Neural progenitor cell (in vitro differentiated cells): ENCODE measurements at regions not wholly inside any gene's neighbourhood (a gene's known extent, or its start where the extent isn't known, plus 50 kb on each side); places are given as distances from the start of the nearest gene placed in this dataset.
A peak's percentile ranks its signal among the peaks of the same experiment; 100 is the strongest.

Experiments
- DNase-seq: peaks from one replicate; pipeline ENCODE4 v3.0.0-alpha.2; 2016; ENCODE audit warnings: low spot score
- H2AFZ ChIP-seq: fragments of 200-600 bp; sonication (generic); replicated peaks from 2 replicates; pipeline ENCODE4 v1.6.1; 2016; ENCODE audit warnings: antibody characterized with exemption
- H3F3A ChIP-seq: fragments of 200-600 bp; sonication (generic); 2 replicates; pipeline ENCODE4 v1.6.1; 2016; ENCODE audit warnings: antibody characterized with exemption, low read depth
- H3K27ac ChIP-seq: fragments of 200-600 bp; sonication (generic); 2 replicates; pipeline ENCODE4 v1.5.1; 2016; ENCODE audit warnings: mild to moderate bottlenecking
- H3K27me3 ChIP-seq: fragments of 200-600 bp; sonication (generic); 2 replicates; pipeline ENCODE4 v1.6.1; 2016; ENCODE audit warnings: mild to moderate bottlenecking, moderate library complexity
- H3K36me3 ChIP-seq: fragments of 200-600 bp; sonication (generic); 2 replicates; pipeline ENCODE4 v1.5.1; 2016
- H3K4me1 ChIP-seq: fragments of 200-600 bp; sonication (generic); 2 replicates; pipeline ENCODE4 v1.6.1; 2016; ENCODE audit warnings: mixed run types
- H3K4me2 ChIP-seq: fragments of 200-600 bp; sonication (generic); 2 replicates; pipeline ENCODE4 v1.6.1; 2016
- H3K4me3 ChIP-seq: fragments of 200-600 bp; sonication (generic); 2 replicates; pipeline ENCODE4 v1.5.1; 2016
- H3K79me2 ChIP-seq: fragments of 200-600 bp; sonication (generic); 2 replicates; pipeline ENCODE4 v1.6.1; 2016; ENCODE audit warnings: low read depth
- H3K9ac ChIP-seq: fragments of 200-600 bp; sonication (generic); 2 replicates; pipeline ENCODE4 v1.6.1; 2016
- H3K9me3 ChIP-seq: fragments of 200-600 bp; sonication (generic); 2 replicates; pipeline ENCODE4 v1.5.1; 2016; ENCODE audit warnings: low read depth
- H4K20me1 ChIP-seq: fragments of 200-600 bp; sonication (generic); 2 replicates; pipeline ENCODE4 v1.6.1; 2016; ENCODE audit warnings: low read depth
- H3K27ac Mint-ChIP-seq: 3 replicates; pipeline ENCODE4 v1.8.0; 2021; ENCODE audit warnings: mixed read lengths
- H3K27me3 Mint-ChIP-seq: 2 replicates; pipeline ENCODE4 v1.8.0; 2022; ENCODE audit warnings: low read depth, mild to moderate bottlenecking, inconsistent platforms, moderate library complexity, mixed read lengths; ENCODE audit not compliant: insufficient read depth
- H3K36me3 Mint-ChIP-seq: 3 replicates; pipeline ENCODE4 v1.8.0; 2021; ENCODE audit warnings: mixed read lengths
- H3K4me1 Mint-ChIP-seq: 3 replicates; pipeline ENCODE4 v1.8.0; 2021; ENCODE audit warnings: mixed read lengths
- H3K4me3 Mint-ChIP-seq: 3 replicates; pipeline ENCODE4 v1.8.0; 2021; ENCODE audit warnings: mild to moderate bottlenecking, moderate library complexity, mixed read lengths
- H3K9me3 Mint-ChIP-seq: 3 replicates; pipeline ENCODE4 v1.8.0; 2020; ENCODE audit warnings: mixed read lengths
- EZH2 ChIP-seq: fragments of 200-600 bp; sonication (generic); IDR thresholded peaks from 2 replicates; pipeline ENCODE4 v1.6.1; 2017; ENCODE audit warnings: antibody characterized with exemption, mild to moderate bottlenecking, moderate library complexity
- EZH2phosphoT487 ChIP-seq: fragments of 200-600 bp; sonication (generic); IDR thresholded peaks from 2 replicates; pipeline ENCODE4 v1.6.1; 2017; ENCODE audit warnings: antibody characterized with exemption
- TF ChIP-seq, protein P1 (sequence below): fragments of 200-600 bp; sonication (generic); IDR thresholded peaks from 2 replicates; pipeline ENCODE4 v1.5.1; 2017; ENCODE audit warnings: antibody characterized with exemption, mild to moderate bottlenecking

GRCh38 chr7:32266932-32267475 is 196.8 kb upstream of the PDE1C start:
- Histone ChIP-seq H3K9me3 (no peaks in the 10 kb centered on the region), H3K27ac (no peak overlapping the region), H3K4me3 (no peak overlapping the region), H3F3A (no peaks in the 10 kb centered on the region), H3K4me1 (no peaks in the 10 kb centered on the region), H3K27me3 (no peaks in the 10 kb centered on the region), H3K36me3 (no peaks in the 10 kb centered on the region), H3K79me2 (no peaks in the 10 kb centered on the region), H3K4me2 (no peak overlapping the region), H2AFZ (no peak overlapping the region), H3K9ac (no peak overlapping the region), H4K20me1 (no peaks in the 10 kb centered on the region)
- Mint-ChIP-seq H3K27ac (no peak overlapping the region), H3K9me3 (no peaks in the 10 kb centered on the region), H3K4me3 (no peak overlapping the region), H3K36me3 (no peaks in the 10 kb centered on the region), H3K27me3 (no peaks in the 10 kb centered on the region), H3K4me1 (peaks cover 2% of the 10 kb centered on the region)
- TF ChIP-seq EZH2phosphoT487, result no peak
- TF ChIP-seq, protein P1, sequence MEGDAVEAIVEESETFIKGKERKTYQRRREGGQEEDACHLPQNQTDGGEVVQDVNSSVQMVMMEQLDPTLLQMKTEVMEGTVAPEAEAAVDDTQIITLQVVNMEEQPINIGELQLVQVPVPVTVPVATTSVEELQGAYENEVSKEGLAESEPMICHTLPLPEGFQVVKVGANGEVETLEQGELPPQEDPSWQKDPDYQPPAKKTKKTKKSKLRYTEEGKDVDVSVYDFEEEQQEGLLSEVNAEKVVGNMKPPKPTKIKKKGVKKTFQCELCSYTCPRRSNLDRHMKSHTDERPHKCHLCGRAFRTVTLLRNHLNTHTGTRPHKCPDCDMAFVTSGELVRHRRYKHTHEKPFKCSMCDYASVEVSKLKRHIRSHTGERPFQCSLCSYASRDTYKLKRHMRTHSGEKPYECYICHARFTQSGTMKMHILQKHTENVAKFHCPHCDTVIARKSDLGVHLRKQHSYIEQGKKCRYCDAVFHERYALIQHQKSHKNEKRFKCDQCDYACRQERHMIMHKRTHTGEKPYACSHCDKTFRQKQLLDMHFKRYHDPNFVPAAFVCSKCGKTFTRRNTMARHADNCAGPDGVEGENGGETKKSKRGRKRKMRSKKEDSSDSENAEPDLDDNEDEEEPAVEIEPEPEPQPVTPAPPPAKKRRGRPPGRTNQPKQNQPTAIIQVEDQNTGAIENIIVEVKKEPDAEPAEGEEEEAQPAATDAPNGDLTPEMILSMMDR, result peak; percentile 38
- DNase-seq, result peak; percentile 60

DNA sequence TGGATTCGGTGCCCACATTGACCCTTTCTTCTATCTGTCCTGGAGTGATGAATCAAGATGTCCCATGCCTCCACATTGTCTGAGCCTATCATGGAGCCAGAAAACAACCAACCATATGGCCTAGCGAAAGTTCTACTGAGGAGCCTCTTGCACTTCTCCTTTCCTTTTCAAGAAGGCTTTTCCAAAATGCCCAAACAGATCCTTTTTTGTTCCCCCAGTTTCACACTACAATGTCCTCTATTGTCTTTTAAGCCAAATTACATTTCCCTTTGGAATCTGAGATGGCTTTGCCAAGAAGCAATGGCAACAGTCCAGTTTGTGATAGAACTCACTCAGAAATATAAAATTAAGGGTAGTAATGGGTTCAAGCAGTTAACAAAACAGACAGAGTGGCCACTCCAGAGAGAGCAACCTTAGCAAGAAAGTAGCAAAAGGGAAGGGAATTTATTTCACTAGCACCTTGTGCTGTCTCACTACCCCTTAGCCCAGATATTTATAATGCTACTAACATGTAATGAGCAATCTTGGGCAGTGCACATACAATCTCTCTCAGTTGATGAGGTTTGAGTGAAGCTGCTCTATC is 194.6 kb upstream of the PDE1C start:
- no peak for DNase-seq
- Mint-ChIP-seq H3K36me3 (no peaks in the 10 kb centered on the region), H3K27me3 (no peaks in the 10 kb centered on the region), H3K9me3 (no peaks in the 10 kb centered on the region), H3K27ac (peak overlapping the region; percentile 10), H3K4me3 (no peak overlapping the region), H3K4me1 (peaks cover 4% of the 10 kb centered on the region)
- Histone ChIP-seq H2AFZ (no peak overlapping the region), H3K9ac (no peak overlapping the region), H3K4me1 (no peaks in the 10 kb centered on the region), H3K9me3 (no peaks in the 10 kb centered on the region), H4K20me1 (no peaks in the 10 kb centered on the region), H3K36me3 (no peaks in the 10 kb centered on the region), H3K4me2 (no peak overlapping the region), H3K27me3 (no peaks in the 10 kb centered on the region), H3F3A (no peaks in the 10 kb centered on the region), H3K4me3 (no peak overlapping the region), H3K27ac (no peak overlapping the region), H3K79me2 (no peaks in the 10 kb centered on the region)
- TF ChIP-seq EZH2, result no peak
- TF ChIP-seq, protein P1, result no peak
- no peak for TF ChIP-seq EZH2phosphoT487

DNA sequence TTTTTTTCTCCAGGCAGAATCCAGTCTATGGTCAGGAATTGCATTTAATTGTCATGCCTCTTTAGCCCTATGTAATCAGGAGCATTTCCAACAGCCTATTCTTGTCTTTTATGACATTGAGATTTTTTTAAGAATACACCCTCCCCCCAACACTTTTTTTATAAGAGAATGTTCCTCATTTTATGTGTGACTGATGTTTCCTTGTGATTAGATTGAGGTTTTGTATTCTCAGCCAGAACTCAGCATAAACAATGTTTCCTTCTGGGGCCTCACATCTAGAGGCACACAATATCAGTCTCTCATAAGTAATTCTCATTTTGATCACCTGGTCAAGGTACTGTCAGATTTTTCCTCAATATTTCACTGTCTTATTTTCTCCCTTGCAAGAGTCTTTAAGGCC is 193.4 kb upstream of the PDE1C start:
- no peaks in the 10 kb centered on the region for H3K9me3 Mint-ChIP-seq
- H3K36me3 Mint-ChIP-seq, result no peaks in the 10 kb centered on the region
- no peaks in the 10 kb centered on the region for H3K79me2 ChIP-seq
- H3K27ac ChIP-seq, result no peak overlapping the region
- no peak overlapping the region for H3K4me2 ChIP-seq
- no peak overlapping the region for H2AFZ ChIP-seq
- no peaks in the 10 kb centered on the region for H4K20me1 ChIP-seq
- no peak overlapping the region for H3K9ac ChIP-seq
- H3K9me3 ChIP-seq, result no peaks in the 10 kb centered on the region
- no peak for DNase-seq
- H3K4me1 ChIP-seq, result no peaks in the 10 kb centered on the region
- H3K4me1 Mint-ChIP-seq, result peaks cover 4% of the 10 kb centered on the region
- TF ChIP-seq EZH2phosphoT487, result no peak
- TF ChIP-seq, protein P1, result no peak
- no peaks in the 10 kb centered on the region for H3K36me3 ChIP-seq
- no peaks in the 10 kb centered on the region for H3K27me3 Mint-ChIP-seq
- H3F3A ChIP-seq, result no peaks in the 10 kb centered on the region
- H3K27ac Mint-ChIP-seq, result no peak overlapping the region
- no peaks in the 10 kb centered on the region for H3K27me3 ChIP-seq
- no peak overlapping the region for H3K4me3 ChIP-seq
- no peak overlapping the region for H3K4me3 Mint-ChIP-seq
